CD8-positive, alpha-beta memory T cell (primary cell): ENCODE measurements at regions not wholly inside any gene's neighbourhood (a gene's known extent, or its start where the extent isn't known, plus 50 kb on each side); places are given as distances from the start of the nearest gene placed in this dataset.

Experiments
- CTCF ChIA-PET: fragments of 350-600 bp; sonication (Branson Sonifier 250); formaldehyde crosslinking; loops from one replicate; lab custom pipeline; 2021; ENCODE audit warnings: antibody characterized with exemption; lab: Charles Lee
- POLR2A ChIA-PET: fragments of 350-600 bp; sonication (Branson Sonifier 250); formaldehyde crosslinking; loops from one replicate; lab custom pipeline; 2021; ENCODE audit warnings: antibody characterized with exemption; lab: Charles Lee
- DNase-seq, 5 donors: peaks; one replicate each; pipeline versions ENCODE4 v3.0.0 to v3.0.0-alpha.2; 2020 to 2022; ENCODE audit warnings: mixed read lengths in 1 of 5
- H3K27ac ChIP-seq: one replicate; pipeline ENCODE4 v1.7.0; 2013; ENCODE audit warnings: low read depth, mild to moderate bottlenecking, low read length, moderate library complexity
- H3K27me3 ChIP-seq: 2 replicates; pipeline ENCODE4 v1.7.0; 2013; ENCODE audit warnings: low read length, mild to moderate bottlenecking; ENCODE audit not compliant: insufficient read depth, poor library complexity, severe bottlenecking
- H3K36me3 ChIP-seq: 2 replicates; pipeline ENCODE4 v1.7.0; 2013; ENCODE audit warnings: mild to moderate bottlenecking, low read length, moderate library complexity; ENCODE audit not compliant: insufficient read depth
- H3K4me1 ChIP-seq: 2 replicates; pipeline ENCODE4 v1.7.0; 2013; ENCODE audit warnings: mild to moderate bottlenecking, low read length, moderate library complexity; ENCODE audit not compliant: insufficient read depth
- H3K4me3 ChIP-seq: 2 replicates; pipeline ENCODE4 v1.7.0; 2013; ENCODE audit warnings: mild to moderate bottlenecking, low read length
- H3K9me3 ChIP-seq: 2 replicates; pipeline ENCODE4 v1.7.0; 2013; ENCODE audit warnings: mild to moderate bottlenecking, low read length
- H3K27ac Mint-ChIP-seq, 8 donors: one replicate each; pipeline ENCODE4 v1.8.0; 2020 to 2021; ENCODE audit warnings: mixed read lengths in 8 of 8, mild to moderate bottlenecking in 6 of 8, inconsistent platforms in 3 of 8, moderate library complexity in 3 of 8
- H3K27me3 Mint-ChIP-seq, 2 donors: one replicate each; pipeline ENCODE4 v1.8.0; 2020 to 2021; ENCODE audit warnings: mixed read lengths in 2 of 2, mild to moderate bottlenecking in 1 of 2, moderate library complexity in 1 of 2
- H3K36me3 Mint-ChIP-seq, 3 donors: one replicate each; pipeline ENCODE4 v1.8.0; 2020 to 2021; ENCODE audit warnings: mixed read lengths in 3 of 3, inconsistent platforms in 1 of 3, mild to moderate bottlenecking in 1 of 3
- H3K4me1 Mint-ChIP-seq, 3 donors: one replicate each; pipeline ENCODE4 v1.8.0; 2020 to 2021; ENCODE audit warnings: mixed read lengths in 3 of 3, inconsistent platforms in 1 of 3, mild to moderate bottlenecking in 1 of 3
- H3K4me3 Mint-ChIP-seq, 7 donors: one replicate each; pipeline ENCODE4 v1.8.0; 2020 to 2021; ENCODE audit warnings: mixed read lengths in 7 of 7, mild to moderate bottlenecking in 6 of 7, moderate library complexity in 4 of 7, inconsistent platforms in 2 of 7
- H3K9me3 Mint-ChIP-seq, 5 donors: one replicate each; pipeline ENCODE4 v1.8.0; 2020 to 2022; ENCODE audit warnings: mixed read lengths in 5 of 5, mild to moderate bottlenecking in 3 of 5, moderate library complexity in 2 of 5, inconsistent platforms in 1 of 5

DNA sequence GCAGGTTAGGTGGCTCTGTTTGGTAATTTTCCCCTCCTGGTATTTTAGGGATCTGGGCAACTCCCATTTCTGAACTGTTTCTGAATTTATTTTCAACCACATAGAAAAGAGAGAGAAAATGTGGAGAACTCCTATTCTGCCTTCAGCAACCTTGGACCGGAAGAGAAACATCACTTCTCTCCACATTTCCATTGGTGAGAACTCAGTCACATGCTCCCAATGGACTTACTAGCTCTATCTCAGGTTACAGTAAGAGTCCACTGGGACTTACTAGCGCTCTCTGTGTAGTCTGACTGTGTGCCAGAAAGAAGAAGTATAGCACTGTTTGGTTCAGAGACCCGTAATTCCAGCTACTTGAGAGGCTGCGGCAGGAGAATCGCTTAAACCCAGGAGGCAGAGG lies 383.2 kb downstream of the DUSP6 start:
- ChIA-PET CTCF (no interaction called here), POLR2A (no interaction called here)
- Histone ChIP-seq H3K4me3 (no peak overlapping the region), H3K36me3 (no peaks in the 10 kb centered on the region), H3K4me1 (no peaks in the 10 kb centered on the region), H3K27me3 (no peaks in the 10 kb centered on the region), H3K27ac (no peak overlapping the region), H3K9me3 (no peaks in the 10 kb centered on the region)
- peaks cover 4 to 5% of the 10 kb centered on the region in 2 donors for H3K27me3 Mint-ChIP-seq
- no peak overlapping the region for H3K27ac Mint-ChIP-seq
- no peak overlapping the region for H3K4me3 Mint-ChIP-seq
- H3K4me1 Mint-ChIP-seq = no peaks in the 10 kb centered on the region
- H3K36me3 Mint-ChIP-seq = no peaks in the 10 kb centered on the region
- no peak for DNase-seq
- no peaks in the 10 kb centered on the region for H3K9me3 Mint-ChIP-seq

DNA sequence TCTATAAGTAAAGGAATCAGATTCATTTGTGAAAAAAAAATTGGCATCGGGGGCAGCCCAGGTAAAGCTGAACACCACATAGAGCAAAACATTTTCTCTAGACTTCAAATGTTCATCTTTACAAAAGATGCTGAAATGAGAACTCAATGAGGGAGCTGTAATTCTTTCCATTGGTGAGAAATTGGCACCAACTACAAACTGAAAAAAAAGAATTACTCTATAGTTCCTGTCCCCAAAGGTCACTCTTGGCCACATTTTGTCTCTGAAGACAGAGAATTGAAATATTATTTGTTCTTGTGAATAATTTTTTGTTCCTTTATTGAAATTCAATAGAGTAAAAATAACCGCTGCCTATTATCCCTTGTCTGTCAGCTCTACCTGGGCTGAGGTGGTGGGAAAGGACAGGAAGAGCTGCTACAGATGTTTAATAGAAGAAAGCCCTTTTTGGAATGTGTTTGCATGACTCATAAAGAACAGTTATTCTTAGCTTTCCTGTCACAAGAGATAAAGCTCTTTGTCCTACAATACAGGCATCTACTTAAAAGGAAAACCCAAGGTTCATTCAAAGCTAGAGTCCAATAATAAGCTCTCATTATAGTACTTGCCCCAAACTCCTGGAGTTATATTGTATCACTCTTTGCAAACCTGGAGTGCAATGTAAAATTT lies 380.1 kb upstream of the KITLG start:
- no peak overlapping the region for H3K4me3 Mint-ChIP-seq
- ChIA-PET POLR2A (no interaction called here), CTCF (no interaction called here)
- H3K4me3 ChIP-seq = no peak overlapping the region
- no peaks in the 10 kb centered on the region for H3K27me3 ChIP-seq
- H3K27ac Mint-ChIP-seq = no peak overlapping the region
- no peaks in the 10 kb centered on the region for H3K9me3 Mint-ChIP-seq
- H3K27ac ChIP-seq = no peak overlapping the region
- no peaks in the 10 kb centered on the region for H3K36me3 ChIP-seq
- H3K27me3 Mint-ChIP-seq = peaks cover 4 to 5% of the 10 kb centered on the region in 2 donors
- H3K36me3 Mint-ChIP-seq = no peaks in the 10 kb centered on the region
- no peaks in the 10 kb centered on the region for H3K4me1 Mint-ChIP-seq
- no peaks in the 10 kb centered on the region for H3K4me1 ChIP-seq
- no peaks in the 10 kb centered on the region for H3K9me3 ChIP-seq
- no peak for DNase-seq

GRCh38 chr12:88958946-88959345 lies 378.7 kb upstream of the KITLG start:
- Mint-ChIP-seq H3K27me3 (peaks cover 1 to 5% of the 10 kb centered on the region in 2 donors), H3K36me3 (no peaks in the 10 kb centered on the region), H3K4me3 (no peak overlapping the region), H3K4me1 (no peaks in the 10 kb centered on the region), H3K27ac (no peak overlapping the region), H3K9me3 (no peaks in the 10 kb centered on the region)
- DNase-seq = no peak
- ChIA-PET CTCF (no interaction called here), POLR2A (no interaction called here)
- Histone ChIP-seq H3K36me3 (no peaks in the 10 kb centered on the region), H3K4me3 (no peak overlapping the region), H3K9me3 (no peaks in the 10 kb centered on the region), H3K27me3 (no peaks in the 10 kb centered on the region), H3K27ac (no peak overlapping the region), H3K4me1 (no peaks in the 10 kb centered on the region)

- no peaks in the 10 kb centered on the region for H3K9me3 ChIP-seq
- CTCF ChIA-PET = no interaction called here
- no peaks in the 10 kb centered on the region for H3K36me3 ChIP-seq
- POLR2A ChIA-PET = no interaction called here
- H3K36me3 Mint-ChIP-seq = no peaks in the 10 kb centered on the region
- no peak overlapping the region for H3K27ac ChIP-seq
- H3K4me1 ChIP-seq = no peaks in the 10 kb centered on the region
- H3K4me3 ChIP-seq = no peak overlapping the region
- H3K9me3 Mint-ChIP-seq = no peaks in the 10 kb centered on the region
- H3K4me3 Mint-ChIP-seq = no peak overlapping the region
- no peak overlapping the region for H3K27ac Mint-ChIP-seq
- H3K27me3 ChIP-seq = no peaks in the 10 kb centered on the region
- DNase-seq = no peak
- H3K4me1 Mint-ChIP-seq = no peaks in the 10 kb centered on the region
- peaks cover 0 to 2% of the 10 kb centered on the region in 2 donors for H3K27me3 Mint-ChIP-seq
Observed at GRCh38 chr12:88958153-88958552, 377.9 kb upstream of the KITLG start.

DNA sequence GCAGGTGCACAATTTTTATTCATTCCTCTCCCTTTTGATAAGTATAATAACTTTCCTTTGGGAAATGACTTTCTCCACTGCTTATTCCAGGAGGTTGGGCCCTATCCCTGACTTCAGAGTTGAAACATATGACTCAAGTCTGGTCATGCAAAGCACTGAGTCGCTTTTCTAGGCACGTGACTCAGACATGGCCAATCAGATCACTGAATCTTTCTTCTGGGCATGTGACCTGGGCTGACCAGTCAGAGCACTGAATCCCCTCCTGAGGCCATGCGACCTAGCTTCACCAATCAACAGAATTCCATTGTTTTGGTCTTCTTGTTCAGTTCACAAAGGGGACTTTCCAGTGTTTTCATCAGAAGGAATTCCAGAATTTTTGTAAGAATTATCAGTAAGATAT lies 377.1 kb upstream of the KITLG start:
- Histone ChIP-seq H3K4me1 (no peaks in the 10 kb centered on the region), H3K9me3 (no peaks in the 10 kb centered on the region), H3K27me3 (no peaks in the 10 kb centered on the region), H3K4me3 (no peak overlapping the region), H3K36me3 (no peaks in the 10 kb centered on the region), H3K27ac (no peak overlapping the region)
- Mint-ChIP-seq H3K4me1 (no peaks in the 10 kb centered on the region), H3K9me3 (no peaks in the 10 kb centered on the region), H3K4me3 (no peak overlapping the region), H3K36me3 (no peaks in the 10 kb centered on the region), H3K27ac (no peak overlapping the region), H3K27me3 (peaks cover 0 to 2% of the 10 kb centered on the region in 2 donors)
- ChIA-PET CTCF (no interaction called here), POLR2A (no interaction called here)
- DNase-seq = no peak

DNA sequence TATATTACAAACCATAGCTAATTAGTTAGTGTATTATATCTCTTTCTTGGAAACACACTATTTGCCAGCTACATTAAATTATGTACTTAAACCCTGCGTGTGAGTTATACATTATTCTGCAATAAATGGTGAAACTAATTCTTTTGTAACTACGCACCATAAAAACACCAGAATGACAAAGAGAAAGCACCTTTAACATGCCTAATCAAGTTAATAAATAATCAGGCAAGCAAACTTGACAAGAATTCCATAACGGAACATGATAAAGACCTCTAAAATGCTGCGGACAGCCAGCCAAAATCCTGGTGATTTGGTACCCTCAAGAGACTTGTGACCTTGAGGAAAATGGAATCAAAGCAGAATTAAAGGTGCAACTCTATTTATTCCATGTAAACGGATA lies 375.3 kb upstream of the KITLG start:
- peaks cover 0 to 2% of the 10 kb centered on the region in 2 donors for H3K27me3 Mint-ChIP-seq
- H3K4me1 ChIP-seq = no peaks in the 10 kb centered on the region
- no peaks in the 10 kb centered on the region for H3K9me3 Mint-ChIP-seq
- no peaks in the 10 kb centered on the region for H3K36me3 ChIP-seq
- no peak overlapping the region for H3K4me3 ChIP-seq
- POLR2A ChIA-PET = no interaction called here
- no peak overlapping the region for H3K27ac ChIP-seq
- no peak overlapping the region for H3K4me3 Mint-ChIP-seq
- H3K4me1 Mint-ChIP-seq = no peaks in the 10 kb centered on the region
- no peaks in the 10 kb centered on the region for H3K36me3 Mint-ChIP-seq
- DNase-seq = no peak
- H3K27me3 ChIP-seq = no peaks in the 10 kb centered on the region
- CTCF ChIA-PET = no interaction called here
- no peaks in the 10 kb centered on the region for H3K9me3 ChIP-seq
- H3K27ac Mint-ChIP-seq = no peak overlapping the region

DNA sequence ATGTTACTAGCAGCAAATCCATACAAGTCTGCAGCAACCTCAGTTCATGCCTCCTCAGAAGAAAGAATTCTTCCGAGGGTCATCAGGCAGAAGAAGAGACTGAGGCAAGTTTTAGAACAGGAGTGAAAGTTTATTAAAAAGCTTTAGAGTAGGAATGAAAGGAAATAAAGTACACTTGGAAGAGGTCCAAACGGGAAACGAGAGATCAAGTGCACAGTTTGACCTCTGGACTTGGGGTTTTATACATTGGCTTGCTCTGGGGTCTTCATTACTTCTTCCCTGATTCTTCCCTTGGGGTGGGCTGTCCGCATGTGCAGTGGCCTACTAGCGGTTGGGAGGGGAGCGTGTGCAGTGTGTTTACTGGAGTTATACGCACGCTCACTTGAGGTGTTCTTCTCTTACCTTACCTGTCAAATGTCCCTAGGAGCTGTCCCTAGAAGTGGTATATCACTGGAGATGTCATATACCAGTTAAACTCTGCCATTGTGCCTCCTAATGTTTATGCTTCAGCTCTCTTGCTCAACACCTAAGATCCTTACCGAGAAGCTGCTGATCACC lies 372.8 kb upstream of the KITLG start:
- CTCF ChIA-PET = no interaction called here
- no peaks in the 10 kb centered on the region for H3K36me3 ChIP-seq
- no peaks in the 10 kb centered on the region for H3K4me1 Mint-ChIP-seq
- peaks cover 0 to 6% of the 10 kb centered on the region in 2 donors for H3K27me3 Mint-ChIP-seq
- DNase-seq = no peak
- no peak overlapping the region for H3K27ac Mint-ChIP-seq
- H3K4me1 ChIP-seq = no peaks in the 10 kb centered on the region
- H3K36me3 Mint-ChIP-seq = no peaks in the 10 kb centered on the region
- H3K4me3 Mint-ChIP-seq = no peak overlapping the region
- no peaks in the 10 kb centered on the region for H3K27me3 ChIP-seq
- H3K9me3 ChIP-seq = no peaks in the 10 kb centered on the region
- no peak overlapping the region for H3K4me3 ChIP-seq
- H3K9me3 Mint-ChIP-seq = peaks cover 0 to 2% (median 0%) of the 10 kb centered on the region in 5 donors
- no peak overlapping the region for H3K27ac ChIP-seq
- POLR2A ChIA-PET = no interaction called here

GRCh38 chr12:88952562-88952942 lies 372.3 kb upstream of the KITLG start:
- no peaks in the 10 kb centered on the region for H3K4me1 ChIP-seq
- H3K4me3 ChIP-seq = no peak overlapping the region
- peaks cover 2 to 6% of the 10 kb centered on the region in 2 donors for H3K27me3 Mint-ChIP-seq
- H3K36me3 Mint-ChIP-seq = no peaks in the 10 kb centered on the region
- no peaks in the 10 kb centered on the region for H3K27me3 ChIP-seq
- no peak overlapping the region for H3K27ac ChIP-seq
- no peaks in the 10 kb centered on the region for H3K4me1 Mint-ChIP-seq
- H3K9me3 ChIP-seq = no peaks in the 10 kb centered on the region
- H3K9me3 Mint-ChIP-seq = peaks cover 0 to 2% (median 0%) of the 10 kb centered on the region in 5 donors
- DNase-seq = no peak
- H3K36me3 ChIP-seq = no peaks in the 10 kb centered on the region
- CTCF ChIA-PET = no interaction called here
- no peak overlapping the region for H3K27ac Mint-ChIP-seq
- POLR2A ChIA-PET = no interaction called here
- H3K4me3 Mint-ChIP-seq = no peak overlapping the region
